ENCODE measurements at regions not wholly inside any gene's neighbourhood (a gene's known extent, or its start where the extent isn't known, plus 50 kb on each side); places are given as distances from the start of the nearest gene placed in this dataset.

- DNase-seq, result no peak
- Histone ChIP-seq H3K4me1 (ENCODE audit: control insufficient read depth, insufficient read depth, low read length) (no peaks in the 10 kb centered on the region), H3K9me3 (ENCODE audit: control insufficient read depth, low read depth, low read length) (no peaks in the 10 kb centered on the region), H3K27me3 (ENCODE audit: control insufficient read depth, insufficient read depth, low read length) (no peaks in the 10 kb centered on the region), H3K27ac (ENCODE audit: low read length) (no peak overlapping the region), H3K4me3 (ENCODE audit: low read length) (no peak overlapping the region), H3K36me3 (ENCODE audit: control insufficient read depth, insufficient read depth, low read length) (no peaks in the 10 kb centered on the region)
- WGBS (ENCODE audit: insufficient coverage, low lambda C conversion rate), result 85% methylated on average over 3 of the region's 4 CpGs
Measured at GRCh38 chr14:29098656-29099055, 332.1 kb downstream of the FOXG1 start.

GRCh38 chr14:29102266-29102665 is 335.7 kb downstream of the FOXG1 start:
- no peaks in the 10 kb centered on the region for H3K27me3 ChIP-seq (ENCODE audit: control insufficient read depth, insufficient read depth, low read length)
- WGBS (ENCODE audit: insufficient coverage, low lambda C conversion rate), result 100% methylated on average over 2 of the region's 7 CpGs
- H3K9me3 ChIP-seq (ENCODE audit: control insufficient read depth, low read depth, low read length), result no peaks in the 10 kb centered on the region
- H3K4me3 ChIP-seq (ENCODE audit: low read length), result no peak overlapping the region
- no peak overlapping the region for H3K27ac ChIP-seq (ENCODE audit: low read length)
- DNase-seq, result no peak
- H3K4me1 ChIP-seq (ENCODE audit: control insufficient read depth, insufficient read depth, low read length), result no peaks in the 10 kb centered on the region
- no peaks in the 10 kb centered on the region for H3K36me3 ChIP-seq (ENCODE audit: control insufficient read depth, insufficient read depth, low read length)

- Histone ChIP-seq H3K9me3 (ENCODE audit: control insufficient read depth, low read depth, low read length) (no peaks in the 10 kb centered on the region), H3K4me1 (ENCODE audit: control insufficient read depth, insufficient read depth, low read length) (no peaks in the 10 kb centered on the region), H3K27me3 (ENCODE audit: control insufficient read depth, insufficient read depth, low read length) (no peaks in the 10 kb centered on the region), H3K4me3 (ENCODE audit: low read length) (no peak overlapping the region), H3K36me3 (ENCODE audit: control insufficient read depth, insufficient read depth, low read length) (no peaks in the 10 kb centered on the region), H3K27ac (ENCODE audit: low read length) (no peak overlapping the region)
- DNase-seq, result no peak
- WGBS (ENCODE audit: insufficient coverage, low lambda C conversion rate), result 67% methylated on average over 1 of the region's 2 CpGs
Measured at GRCh38 chr14:29102996-29103395, 336.4 kb downstream of the FOXG1 start.

GRCh38 chr14:29108908-29109307 is 342.3 kb downstream of the FOXG1 start:
- DNase-seq, result no peak
- no peaks in the 10 kb centered on the region for H3K4me1 ChIP-seq (ENCODE audit: control insufficient read depth, insufficient read depth, low read length)
- no peaks in the 10 kb centered on the region for H3K27me3 ChIP-seq (ENCODE audit: control insufficient read depth, insufficient read depth, low read length)
- H3K36me3 ChIP-seq (ENCODE audit: control insufficient read depth, insufficient read depth, low read length), result no peaks in the 10 kb centered on the region
- no peak overlapping the region for H3K27ac ChIP-seq (ENCODE audit: low read length)
- WGBS (ENCODE audit: insufficient coverage, low lambda C conversion rate), result 86% methylated on average over 1 of the region's 1 CpG
- H3K9me3 ChIP-seq (ENCODE audit: control insufficient read depth, low read depth, low read length), result no peaks in the 10 kb centered on the region
- H3K4me3 ChIP-seq (ENCODE audit: low read length), result no peak overlapping the region

GRCh38 chr14:29109589-29109988 is 343.0 kb downstream of the FOXG1 start:
- H3K36me3 ChIP-seq (ENCODE audit: control insufficient read depth, insufficient read depth, low read length), result no peaks in the 10 kb centered on the region
- H3K27me3 ChIP-seq (ENCODE audit: control insufficient read depth, insufficient read depth, low read length), result no peaks in the 10 kb centered on the region
- no peak overlapping the region for H3K27ac ChIP-seq (ENCODE audit: low read length)
- no peaks in the 10 kb centered on the region for H3K4me1 ChIP-seq (ENCODE audit: control insufficient read depth, insufficient read depth, low read length)
- H3K9me3 ChIP-seq (ENCODE audit: control insufficient read depth, low read depth, low read length), result no peaks in the 10 kb centered on the region
- 100% methylated on average over 1 of the region's 1 CpG for WGBS (ENCODE audit: insufficient coverage, low lambda C conversion rate)
- no peak overlapping the region for H3K4me3 ChIP-seq (ENCODE audit: low read length)
- DNase-seq, result no peak

- Histone ChIP-seq H3K4me3 (ENCODE audit: low read length) (no peak overlapping the region), H3K4me1 (ENCODE audit: control insufficient read depth, insufficient read depth, low read length) (no peaks in the 10 kb centered on the region), H3K9me3 (ENCODE audit: control insufficient read depth, low read depth, low read length) (no peaks in the 10 kb centered on the region), H3K27ac (ENCODE audit: low read length) (no peak overlapping the region), H3K27me3 (ENCODE audit: control insufficient read depth, insufficient read depth, low read length) (no peaks in the 10 kb centered on the region), H3K36me3 (ENCODE audit: control insufficient read depth, insufficient read depth, low read length) (no peaks in the 10 kb centered on the region)
- WGBS (ENCODE audit: insufficient coverage, low lambda C conversion rate), result no CpG with 5 or more reads among the region's 3 CpGs
- peak in 1 of 2 donors; percentile 9 for DNase-seq
Measured at GRCh38 chr14:29111554-29111953, 345.0 kb downstream of the FOXG1 start.

GRCh38 chr14:29123017-29123416 is 356.4 kb downstream of the FOXG1 start:
- H3K27me3 ChIP-seq (ENCODE audit: control insufficient read depth, insufficient read depth, low read length), result no peaks in the 10 kb centered on the region
- no peak overlapping the region for H3K27ac ChIP-seq (ENCODE audit: low read length)
- no CpG with 5 or more reads among the region's 1 CpG for WGBS (ENCODE audit: insufficient coverage, low lambda C conversion rate)
- DNase-seq, result no peak
- no peaks in the 10 kb centered on the region for H3K4me1 ChIP-seq (ENCODE audit: control insufficient read depth, insufficient read depth, low read length)
- H3K9me3 ChIP-seq (ENCODE audit: control insufficient read depth, low read depth, low read length), result no peaks in the 10 kb centered on the region
- H3K36me3 ChIP-seq (ENCODE audit: control insufficient read depth, insufficient read depth, low read length), result no peaks in the 10 kb centered on the region
- H3K4me3 ChIP-seq (ENCODE audit: low read length), result no peak overlapping the region

- H3K4me1 ChIP-seq (ENCODE audit: control insufficient read depth, insufficient read depth, low read length), result no peaks in the 10 kb centered on the region
- no peak for DNase-seq
- no peaks in the 10 kb centered on the region for H3K9me3 ChIP-seq (ENCODE audit: control insufficient read depth, low read depth, low read length)
- H3K4me3 ChIP-seq (ENCODE audit: low read length), result no peak overlapping the region
- H3K36me3 ChIP-seq (ENCODE audit: control insufficient read depth, insufficient read depth, low read length), result no peaks in the 10 kb centered on the region
- 100% methylated on average over 2 of the region's 4 CpGs for WGBS (ENCODE audit: insufficient coverage, low lambda C conversion rate)
- H3K27ac ChIP-seq (ENCODE audit: low read length), result no peak overlapping the region
- H3K27me3 ChIP-seq (ENCODE audit: control insufficient read depth, insufficient read depth, low read length), result no peaks in the 10 kb centered on the region
Measured at GRCh38 chr14:29126361-29126760, 359.8 kb downstream of the FOXG1 start.

- no peaks in the 10 kb centered on the region for H3K9me3 ChIP-seq (ENCODE audit: control insufficient read depth, low read depth, low read length)
- H3K27me3 ChIP-seq (ENCODE audit: control insufficient read depth, insufficient read depth, low read length), result no peaks in the 10 kb centered on the region
- WGBS (ENCODE audit: insufficient coverage, low lambda C conversion rate), result no CpG with 5 or more reads among the region's 2 CpGs
- H3K27ac ChIP-seq (ENCODE audit: low read length), result no peak overlapping the region
- no peak for DNase-seq
- no peaks in the 10 kb centered on the region for H3K36me3 ChIP-seq (ENCODE audit: control insufficient read depth, insufficient read depth, low read length)
- no peak overlapping the region for H3K4me3 ChIP-seq (ENCODE audit: low read length)
- no peaks in the 10 kb centered on the region for H3K4me1 ChIP-seq (ENCODE audit: control insufficient read depth, insufficient read depth, low read length)
Measured at GRCh38 chr14:29126865-29127264, 360.3 kb downstream of the FOXG1 start.

GRCh38 chr14:29140016-29140415 is 373.4 kb downstream of the FOXG1 start:
- H3K27ac ChIP-seq (ENCODE audit: low read length), result no peak overlapping the region
- no peaks in the 10 kb centered on the region for H3K36me3 ChIP-seq (ENCODE audit: control insufficient read depth, insufficient read depth, low read length)
- no peaks in the 10 kb centered on the region for H3K4me1 ChIP-seq (ENCODE audit: control insufficient read depth, insufficient read depth, low read length)
- no peaks in the 10 kb centered on the region for H3K27me3 ChIP-seq (ENCODE audit: control insufficient read depth, insufficient read depth, low read length)
- peak; percentile 54 to 86 for DNase-seq
- no peak overlapping the region for H3K4me3 ChIP-seq (ENCODE audit: low read length)
- no CpG with 5 or more reads among the region's 3 CpGs for WGBS (ENCODE audit: insufficient coverage, low lambda C conversion rate)
- no peaks in the 10 kb centered on the region for H3K9me3 ChIP-seq (ENCODE audit: control insufficient read depth, low read depth, low read length)

- 100% methylated on average over 1 of the region's 2 CpGs for WGBS (ENCODE audit: insufficient coverage, low lambda C conversion rate)
- Histone ChIP-seq H3K27me3 (ENCODE audit: control insufficient read depth, insufficient read depth, low read length) (no peaks in the 10 kb centered on the region), H3K27ac (ENCODE audit: low read length) (no peak overlapping the region), H3K4me1 (ENCODE audit: control insufficient read depth, insufficient read depth, low read length) (no peaks in the 10 kb centered on the region), H3K36me3 (ENCODE audit: control insufficient read depth, insufficient read depth, low read length) (no peaks in the 10 kb centered on the region), H3K4me3 (ENCODE audit: low read length) (no peak overlapping the region), H3K9me3 (ENCODE audit: control insufficient read depth, low read depth, low read length) (no peaks in the 10 kb centered on the region)
- no peak for DNase-seq
Measured at GRCh38 chr14:29144621-29145020, 378.0 kb downstream of the FOXG1 start.
